Neuronal stem cell (in vitro differentiated cells): ENCODE measurements at regions not wholly inside any gene's neighbourhood (a gene's known extent, or its start where the extent isn't known, plus 50 kb on each side); places are given as distances from the start of the nearest gene placed in this dataset.
"Not testable (repeated sequence)": the region's sequence is repeated elsewhere in the genome, so short reads cannot be mapped to it uniquely, and the experiment has no call there.

Experiments used
- DNase-seq: peaks from one replicate; pipeline ENCODE4 v3.0.0-alpha.2; 2013; ENCODE audit warnings: low spot score
- H2AFZ ChIP-seq: one replicate; pipeline ENCODE4 v1.6.1; 2013; ENCODE audit warnings: mild to moderate bottlenecking, low read length, inconsistent platforms
- H2AK5ac ChIP-seq: 2 replicates; pipeline ENCODE4 v1.6.1; 2013; ENCODE audit warnings: low read depth, mild to moderate bottlenecking, inconsistent platforms, low read length, moderate library complexity, mixed read lengths
- H2BK120ac ChIP-seq: 2 replicates; pipeline ENCODE4 v1.6.1; 2013; ENCODE audit warnings: low read depth, mild to moderate bottlenecking, inconsistent platforms, low read length, moderate library complexity, mixed read lengths
- H2BK12ac ChIP-seq: one replicate; pipeline ENCODE4 v1.6.1; 2013; ENCODE audit warnings: low read length, inconsistent platforms
- H2BK15ac ChIP-seq: 2 replicates; pipeline ENCODE4 v1.6.1; 2013; ENCODE audit warnings: mild to moderate bottlenecking, low read length, inconsistent platforms, mixed read lengths
- H2BK5ac ChIP-seq: one replicate; pipeline ENCODE4 v1.6.1; 2013; ENCODE audit warnings: inconsistent platforms, mild to moderate bottlenecking, low read length, moderate library complexity
- H3K14ac ChIP-seq: one replicate; pipeline ENCODE4 v1.6.1; 2013; ENCODE audit warnings: low read length, inconsistent platforms
- H3K18ac ChIP-seq: 2 replicates; pipeline ENCODE4 v1.6.1; 2013; ENCODE audit warnings: low read length, inconsistent platforms
- H3K23ac ChIP-seq: 2 replicates; pipeline ENCODE4 v1.6.1; 2013; ENCODE audit warnings: low read depth, mild to moderate bottlenecking, mixed read lengths, low read length, inconsistent platforms; ENCODE audit not compliant: poor library complexity
- H3K27ac ChIP-seq: replicated peaks from 3 replicates; pipeline ENCODE4 v1.5.1; 2013; ENCODE audit warnings: low read length, inconsistent platforms
- H3K27me3 ChIP-seq, 3 experiments: 2 replicates each; pipeline ENCODE4 v1.6.1; 2013; ENCODE audit warnings: low read length in 3 of 3, mild to moderate bottlenecking in 2 of 3, inconsistent platforms in 1 of 3, low read depth in 1 of 3, mixed read lengths in 1 of 3, moderate library complexity in 1 of 3; ENCODE audit not compliant: control insufficient read depth in 3 of 3, insufficient read depth in 3 of 3
- H3K36me3 ChIP-seq, 2 donors: replicated peaks in 1 of 2; 2 replicates each; pipeline ENCODE4 v1.6.1; 2013; ENCODE audit warnings: low read length in 2 of 2; ENCODE audit not compliant: control insufficient read depth in 2 of 2, insufficient read depth in 2 of 2
- H3K4ac ChIP-seq: 2 replicates; pipeline ENCODE4 v1.6.1; 2013; ENCODE audit warnings: inconsistent platforms, mild to moderate bottlenecking, low read length, moderate library complexity
- H3K4me1 ChIP-seq, 2 donors: 1 replicate in 1 of 2; 2 replicates in 1 of 2; pipeline ENCODE4 v1.6.1; 2013; ENCODE audit warnings: low read length in 2 of 2, low read depth in 1 of 2; ENCODE audit not compliant: control insufficient read depth in 2 of 2, insufficient read depth in 1 of 2
- H3K4me2 ChIP-seq: one replicate; pipeline ENCODE4 v1.6.1; 2013; ENCODE audit warnings: mild to moderate bottlenecking, low read length, inconsistent platforms; ENCODE audit not compliant: insufficient read depth, poor library complexity, severe bottlenecking
- H3K4me3 ChIP-seq, 2 donors: 2 replicates each; pipeline ENCODE4 v1.5.1; 2013; ENCODE audit warnings: low read length in 2 of 2, mild to moderate bottlenecking in 2 of 2, inconsistent platforms in 1 of 2, moderate library complexity in 1 of 2
- H3K79me1 ChIP-seq: one replicate; pipeline ENCODE4 v1.6.1; 2013; ENCODE audit warnings: low read depth, mild to moderate bottlenecking, inconsistent platforms, low read length, moderate library complexity
- H3K9ac ChIP-seq: one replicate; pipeline ENCODE4 v1.6.1; 2013; ENCODE audit warnings: mild to moderate bottlenecking, low read depth, low read length, inconsistent platforms; ENCODE audit not compliant: poor library complexity
- H3K9me3 ChIP-seq, 2 donors: replicated peaks in 1 of 2; 2 replicates each; pipeline versions ENCODE3 to v1.6.1; 2013; ENCODE audit warnings: low read length in 2 of 2, mild to moderate bottlenecking in 2 of 2, inconsistent platforms in 1 of 2, low read depth in 1 of 2, mixed read lengths in 1 of 2, moderate library complexity in 1 of 2; ENCODE audit not compliant: control insufficient read depth in 2 of 2, insufficient read depth in 1 of 2
- H4K8ac ChIP-seq: one replicate; pipeline ENCODE4 v1.6.1; 2013; ENCODE audit warnings: low read depth, mild to moderate bottlenecking, inconsistent platforms, low read length, moderate library complexity
- H4K91ac ChIP-seq: one replicate; pipeline ENCODE4 v1.6.1; 2013; ENCODE audit warnings: low read length, low read depth, mild to moderate bottlenecking, inconsistent platforms; ENCODE audit not compliant: poor library complexity
- WGBS, 2 donors: extraction: QIAGEN DNeasy Blood & Tissue Kit; methylation state at CpG; one replicate each; pipeline ENCODE4 v1.1.7; 2013; ENCODE audit warnings: missing lambda C conversion rate in 2 of 2, mixed read lengths in 1 of 2; ENCODE audit not compliant: insufficient read length in 2 of 2, insufficient replicate concordance in 1 of 2; ENCODE audit errors: extremely low coverage in 2 of 2; 5-methylcytosine and 5-hydroxymethylcytosine counted together

DNA sequence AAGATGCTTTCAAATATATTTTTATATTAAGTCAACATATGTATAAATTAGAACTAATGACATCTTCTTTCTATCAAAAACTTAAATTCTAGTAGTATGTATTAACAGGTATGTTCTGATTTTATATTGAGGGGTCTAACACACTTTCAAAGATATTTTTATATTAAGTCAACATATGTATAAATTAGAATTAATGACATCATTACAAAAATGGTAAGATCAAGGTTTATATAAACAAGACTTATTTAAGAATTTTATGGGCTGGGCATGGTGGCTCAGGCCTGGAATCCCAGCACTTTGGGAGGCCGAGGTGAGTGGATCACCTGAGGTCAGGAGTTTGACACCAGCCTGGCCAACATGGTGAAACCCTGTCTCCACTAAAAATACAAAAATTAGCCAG, 194.6 kb upstream of the CXCR4 start:
- H3K4me2 ChIP-seq, H3K4me1 ChIP-seq, H4K8ac ChIP-seq, H3K23ac ChIP-seq, H2BK12ac ChIP-seq, H3K14ac ChIP-seq, H4K91ac ChIP-seq, H3K18ac ChIP-seq, H2AFZ ChIP-seq, H3K9me3 ChIP-seq, H3K27ac ChIP-seq, H2BK15ac ChIP-seq, H3K27me3 ChIP-seq, DNase-seq, H2BK5ac ChIP-seq, H3K36me3 ChIP-seq, H3K4ac ChIP-seq, H3K79me1 ChIP-seq, H2AK5ac ChIP-seq, H2BK120ac ChIP-seq, H3K4me3 ChIP-seq, H3K9ac ChIP-seq: not testable (repeated sequence)
- WGBS, 2 donors, result no CpG with 5 or more reads among the region's 1 CpG

DNA sequence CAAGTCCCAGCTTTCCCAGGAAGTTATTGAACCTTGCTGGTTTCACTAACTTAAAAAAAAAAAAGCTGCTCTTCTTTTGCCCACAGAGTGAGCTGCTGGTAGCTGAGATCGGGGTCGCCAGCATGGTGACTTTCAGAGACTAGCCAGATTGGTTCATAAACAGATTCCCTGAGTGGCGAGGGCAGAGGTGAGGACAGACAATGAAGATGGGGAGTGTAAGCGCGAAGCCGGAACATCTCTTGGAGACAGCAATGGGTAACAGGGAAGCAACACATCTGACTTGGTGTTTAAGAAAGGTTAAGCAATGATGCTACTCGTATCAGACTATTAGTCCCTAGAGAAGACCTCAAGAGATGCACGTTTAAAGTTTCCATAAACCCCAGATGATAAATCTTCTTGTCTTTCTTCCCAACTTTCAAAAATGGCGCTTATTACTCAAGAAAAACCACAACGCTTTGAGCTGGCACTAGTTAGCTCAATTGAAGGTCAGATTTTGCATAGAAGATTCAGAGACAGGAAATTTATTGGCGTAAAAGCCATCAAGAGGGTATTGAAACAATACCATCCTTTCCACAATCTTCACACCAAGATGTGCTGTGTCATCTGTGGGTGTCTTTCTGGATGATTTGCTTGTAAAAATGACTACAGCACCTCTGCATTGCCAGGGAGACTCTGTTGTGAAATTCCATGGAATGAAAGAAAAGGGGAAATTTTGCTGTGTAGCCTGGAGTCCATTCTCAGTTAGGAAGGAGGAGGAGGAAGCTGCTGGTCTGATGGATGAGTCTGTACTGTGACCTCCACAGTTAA, 193.1 kb upstream of the CXCR4 start:
- H3K27ac ChIP-seq, result no peak overlapping the region
- H3K4me3 ChIP-seq, result no peak overlapping the region
- no peak overlapping the region for H3K23ac ChIP-seq
- H2BK12ac ChIP-seq, result no peak overlapping the region
- no peak overlapping the region for H3K4ac ChIP-seq
- H3K4me1 ChIP-seq, result peaks cover 0 to 2% of the 10 kb centered on the region in 2 donors
- no peaks in the 10 kb centered on the region for H3K79me1 ChIP-seq
- no peak overlapping the region for H2AK5ac ChIP-seq
- H3K27me3 ChIP-seq, result no peaks in the 10 kb centered on the region
- WGBS, 2 donors, result no CpG with 5 or more reads among the region's 11 CpGs
- H4K91ac ChIP-seq, result no peak overlapping the region
- H2BK5ac ChIP-seq, result no peak overlapping the region
- no peak overlapping the region for H2BK15ac ChIP-seq
- H3K9ac ChIP-seq, result no peak overlapping the region
- H3K18ac ChIP-seq, result no peak overlapping the region
- no peak overlapping the region for H3K4me2 ChIP-seq
- H3K36me3 ChIP-seq, result no peaks in the 10 kb centered on the region
- DNase-seq, result no peak
- H3K9me3 ChIP-seq, result no peaks in the 10 kb centered on the region
- no peak overlapping the region for H3K14ac ChIP-seq
- no peak overlapping the region for H2AFZ ChIP-seq
- no peak overlapping the region for H2BK120ac ChIP-seq
- H4K8ac ChIP-seq, result no peak overlapping the region

GRCh38 chr2:136310005-136310495, 192.1 kb upstream of the CXCR4 start:
- H3K4me3 ChIP-seq, result no peak overlapping the region
- no peak overlapping the region for H2AFZ ChIP-seq
- no peak overlapping the region for H3K9ac ChIP-seq
- peaks cover 0 to 2% of the 10 kb centered on the region in 2 donors for H3K4me1 ChIP-seq
- H4K8ac ChIP-seq, result no peak overlapping the region
- DNase-seq, result no peak
- no peaks in the 10 kb centered on the region for H3K9me3 ChIP-seq
- H4K91ac ChIP-seq, result no peak overlapping the region
- no CpG with 5 or more reads among the region's 10 CpGs for WGBS, 2 donors
- H3K4ac ChIP-seq, result no peak overlapping the region
- H3K18ac ChIP-seq, result no peak overlapping the region
- no peak overlapping the region for H2BK120ac ChIP-seq
- H3K23ac ChIP-seq, result no peak overlapping the region
- no peak overlapping the region for H3K27ac ChIP-seq
- H3K4me2 ChIP-seq, result no peak overlapping the region
- H3K36me3 ChIP-seq, result no peaks in the 10 kb centered on the region
- H3K14ac ChIP-seq, result no peak overlapping the region
- no peak overlapping the region for H2BK5ac ChIP-seq
- no peak overlapping the region for H2AK5ac ChIP-seq
- no peaks in the 10 kb centered on the region for H3K79me1 ChIP-seq
- H2BK12ac ChIP-seq, result no peak overlapping the region
- H2BK15ac ChIP-seq, result no peak overlapping the region
- no peaks in the 10 kb centered on the region for H3K27me3 ChIP-seq

- no CpG with 5 or more reads among the region's 1 CpG for whole genome bisulfite sequencing, 2 donors
- H3K27ac ChIP-seq, result no peak overlapping the region
- no peak for DNase-seq
Observed at GRCh38 chr2:136308611-136309010, 190.7 kb upstream of the CXCR4 start.

More at GRCh38 chr2:136308611-136309010, 190.7 kb upstream of the CXCR4 start:
- Histone ChIP-seq H2BK5ac (no peak overlapping the region), H2BK12ac (no peak overlapping the region), H2BK120ac (no peak overlapping the region), H3K18ac (no peak overlapping the region), H3K79me1 (no peaks in the 10 kb centered on the region), H3K36me3 (no peaks in the 10 kb centered on the region), H3K4ac (no peak overlapping the region), H4K91ac (no peak overlapping the region), H3K9me3 (no peaks in the 10 kb centered on the region), H3K9ac (no peak overlapping the region), H3K23ac (no peak overlapping the region), H2AK5ac (no peak overlapping the region), H3K14ac (no peak overlapping the region), H3K4me3 (no peak overlapping the region), H3K4me1 (peaks cover 2 to 4% of the 10 kb centered on the region in 2 donors), H4K8ac (no peak overlapping the region), H2AFZ (no peak overlapping the region), H3K4me2 (no peak overlapping the region), H3K27me3 (no peaks in the 10 kb centered on the region), H2BK15ac (no peak overlapping the region)
